NCI-H187 (cell line): ENCODE measurements at regions not wholly inside any gene's neighbourhood (a gene's known extent, or its start where the extent isn't known, plus 50 kb on each side); places are given as distances from the start of the nearest gene placed in this dataset.

Experiments
- DNase-seq, 2 experiments: peaks; one replicate each; lab custom pipeline; 2025; lab: John Stamatoyannopoulos, UW

DNA sequence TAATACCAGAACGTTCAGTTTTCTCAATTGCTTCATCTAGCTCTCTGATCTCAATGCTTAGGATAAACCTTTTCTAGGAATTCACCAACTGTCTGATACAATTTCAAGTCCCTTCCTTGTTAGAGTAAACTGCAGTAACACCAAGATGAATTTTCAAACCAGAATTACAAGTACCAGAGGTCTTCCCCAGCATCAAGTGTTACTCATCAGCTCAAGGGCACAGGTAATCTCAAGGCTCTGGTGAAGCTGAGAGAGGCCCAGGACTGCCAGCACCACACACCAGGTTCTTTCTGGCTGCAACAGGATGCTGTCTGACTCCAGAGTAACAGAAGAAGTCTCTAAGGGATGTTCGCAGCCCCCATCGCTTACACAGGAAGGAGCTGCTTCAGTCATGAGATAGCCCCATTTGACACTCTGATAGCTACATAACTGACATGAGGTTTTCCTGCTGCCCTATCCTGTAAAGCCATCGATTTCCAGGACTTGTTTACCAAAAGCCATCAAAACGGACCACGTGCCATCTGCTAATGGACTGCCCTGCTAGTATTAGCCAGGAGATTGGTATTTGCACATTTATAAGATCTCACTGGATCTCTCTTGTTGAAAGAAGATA is 549.4 kb downstream of the UTRN start:
- DNase-seq = no peak

DNA sequence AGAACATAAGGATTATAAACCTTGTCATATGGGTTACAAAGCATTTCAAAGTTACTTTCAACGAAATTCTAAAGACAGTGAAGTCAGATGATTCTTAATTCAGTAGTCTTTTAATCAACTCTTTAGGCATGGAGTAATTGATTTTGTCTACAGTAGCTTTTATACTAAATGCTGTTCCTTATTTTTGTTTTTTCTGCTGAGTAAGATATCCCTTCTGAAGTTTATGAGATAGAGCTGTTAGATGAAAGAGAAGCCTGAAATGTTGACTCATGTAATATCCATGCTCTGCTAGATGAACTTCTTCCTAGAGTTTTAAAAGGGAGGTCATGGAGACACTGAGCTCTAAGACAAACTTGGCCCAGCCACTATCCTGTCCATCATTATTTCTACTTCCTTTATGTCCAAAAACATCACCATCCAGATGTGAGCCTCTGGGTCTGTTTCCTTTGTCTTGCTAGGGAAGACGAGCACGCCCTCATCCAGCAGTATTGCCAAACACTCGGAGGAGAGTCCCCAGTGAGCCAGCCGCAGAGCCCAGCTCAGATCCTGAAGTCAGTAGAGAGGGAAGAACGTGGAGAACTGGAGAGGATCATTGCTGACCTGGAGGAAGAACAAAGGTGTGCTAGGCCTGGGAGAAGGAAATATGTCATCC is 550.3 kb downstream of the UTRN start:
- no peak for DNase-seq

GRCh38 chr6:144840619-144841018 is 555.5 kb downstream of the UTRN start:
- no peak for DNase-seq

- DNase-seq = no peak
Observed at GRCh38 chr6:144843701-144844100, 558.6 kb downstream of the UTRN start.

DNA sequence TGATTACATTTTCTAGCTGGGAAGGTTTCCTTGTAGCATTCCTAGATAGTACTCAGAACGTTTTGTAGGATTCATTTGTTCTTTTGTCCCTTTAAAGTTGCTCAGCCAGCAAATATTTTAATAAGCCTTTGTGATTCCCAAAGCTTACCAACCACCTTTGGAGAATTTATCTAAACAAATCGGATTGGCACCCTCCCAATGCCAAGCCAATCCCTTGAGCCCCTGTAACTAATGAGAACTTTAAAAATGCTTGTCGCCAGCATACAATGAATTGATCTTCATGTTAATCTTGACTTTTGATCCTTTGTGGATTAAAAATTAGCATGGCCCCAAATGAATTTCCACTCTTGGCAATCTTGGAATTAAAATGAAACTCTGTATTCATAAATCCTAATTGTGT is 559.5 kb downstream of the UTRN start:
- DNase-seq = no peak

GRCh38 chr6:144845186-144845585 is 560.1 kb downstream of the UTRN start:
- DNase-seq = no peak

DNA sequence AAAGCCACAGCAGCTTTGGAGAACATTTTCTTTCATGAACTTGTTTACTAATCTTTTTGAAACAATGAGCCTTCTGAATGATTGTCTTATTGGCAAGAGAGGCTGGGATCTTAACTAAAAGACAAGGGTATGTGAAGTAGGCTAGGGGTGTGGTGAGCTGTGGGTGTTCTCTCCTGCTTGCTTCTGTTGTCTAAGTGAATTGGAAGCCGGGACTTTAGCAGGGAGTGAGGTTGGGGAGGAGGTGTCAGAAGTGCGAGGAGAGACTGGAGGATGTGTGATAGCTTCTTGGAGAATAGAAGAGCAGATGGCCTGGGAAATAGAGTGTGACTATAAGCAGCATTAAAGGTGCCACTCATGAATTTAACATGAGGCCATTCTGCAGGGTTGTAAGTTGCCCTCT is 562.8 kb downstream of the UTRN start:
- DNase-seq = no peak

GRCh38 chr6:144849920-144850319 is 564.8 kb downstream of the UTRN start:
- no peak for DNase-seq

DNA sequence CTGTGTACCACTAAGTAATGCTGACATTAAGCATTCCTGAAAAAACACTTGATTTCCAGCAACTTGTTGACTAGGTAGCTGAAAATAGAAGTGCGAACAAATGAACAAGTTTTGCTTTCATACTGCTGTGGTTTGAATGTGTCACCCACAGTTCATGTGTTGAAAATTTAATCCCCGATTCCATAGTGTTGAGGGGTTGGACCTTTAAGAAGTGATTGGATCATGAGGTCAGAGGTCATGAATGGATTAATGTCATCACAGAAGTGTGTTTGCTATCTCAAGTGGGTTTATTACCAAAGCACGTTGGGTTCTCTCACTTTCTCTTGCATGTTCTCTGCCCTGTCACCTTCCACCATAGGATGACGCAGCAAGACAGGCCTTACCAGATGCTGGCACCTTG is 568.5 kb downstream of the UTRN start:
- no peak for DNase-seq

- no peak for DNase-seq
Observed at GRCh38 chr6:144854654-144855053, 569.5 kb downstream of the UTRN start.

DNA sequence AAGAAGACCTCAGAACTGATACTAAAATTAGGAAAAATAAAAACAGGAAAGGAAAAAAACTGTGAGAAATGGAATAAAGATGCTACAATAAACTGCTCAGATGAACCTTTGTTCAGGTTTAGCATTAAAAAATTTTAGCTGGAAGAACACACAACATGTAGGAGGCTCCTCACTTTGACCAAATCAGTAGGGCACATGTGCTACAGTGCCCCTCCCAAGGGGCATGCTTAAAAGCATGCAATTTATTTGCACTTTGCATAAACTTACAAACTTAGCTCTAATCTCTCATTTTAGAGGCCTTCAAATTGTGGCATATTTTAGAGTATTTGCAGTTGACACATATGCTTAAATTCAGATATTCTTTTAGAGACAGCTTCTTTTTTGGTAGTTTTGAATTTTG is 570.2 kb downstream of the UTRN start:
- no peak for DNase-seq

DNA sequence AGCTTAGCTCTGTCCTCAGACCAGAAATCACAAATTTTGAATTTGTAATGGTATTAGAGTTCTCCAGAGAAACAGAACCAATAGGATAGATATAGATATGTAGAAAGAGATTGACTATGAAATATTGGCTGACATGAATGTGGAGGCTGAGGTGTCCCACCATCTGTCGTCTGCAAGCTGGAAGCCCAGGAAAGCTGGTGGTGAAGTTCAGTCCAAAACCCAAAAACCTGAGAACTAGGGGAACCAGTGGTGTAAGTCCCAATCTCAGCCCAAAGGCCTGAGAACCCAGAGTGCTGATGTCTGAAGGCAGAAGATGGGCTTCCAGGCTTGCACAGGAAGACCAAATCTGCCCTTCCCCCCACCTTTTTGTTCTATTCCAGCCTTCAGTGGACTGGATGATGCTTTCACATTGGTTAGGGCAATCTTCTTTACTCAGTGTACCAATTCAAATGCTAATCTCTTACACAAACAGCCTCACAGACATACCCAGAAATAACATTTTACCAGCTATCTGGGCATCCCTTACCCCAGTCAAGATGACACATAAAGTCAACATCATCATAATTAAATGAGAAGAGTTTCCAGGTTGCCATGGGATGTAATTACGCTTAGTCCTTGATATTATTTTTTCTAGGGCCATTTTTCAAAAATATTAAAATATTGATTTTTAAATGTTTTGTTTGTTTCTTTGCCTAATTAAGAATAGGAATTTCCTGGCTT is 570.8 kb downstream of the UTRN start:
- DNase-seq = no peak

DNA sequence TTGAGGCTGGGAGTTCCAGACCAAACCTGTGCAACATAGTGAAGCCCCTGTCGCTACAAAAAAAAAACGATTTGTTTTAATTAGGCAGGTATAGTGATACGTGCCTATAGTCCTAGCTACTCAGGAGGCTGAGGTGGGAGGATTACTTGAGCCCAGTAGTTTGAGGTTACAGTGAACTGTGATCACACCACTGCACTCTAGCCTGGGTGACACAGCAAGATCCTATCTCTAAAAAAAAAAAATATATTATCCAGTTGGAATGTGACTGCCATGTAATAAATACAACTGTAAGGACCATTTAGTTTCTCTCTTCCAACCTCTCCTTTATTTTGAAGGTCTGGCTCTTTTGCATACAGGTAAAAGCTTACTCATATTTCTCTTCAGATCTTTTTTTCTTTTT is 571.5 kb downstream of the UTRN start:
- no peak for DNase-seq

GRCh38 chr6:144857086-144857485 is 572.0 kb downstream of the UTRN start:
- DNase-seq = no peak

- no peak for DNase-seq
Observed at GRCh38 chr6:144862769-144863168, 577.6 kb downstream of the UTRN start.

GRCh38 chr6:144867761-144868160 is 582.6 kb downstream of the UTRN start:
- DNase-seq = no peak

GRCh38 chr6:144870782-144871181 is 585.6 kb downstream of the UTRN start:
- DNase-seq = no peak

DNA sequence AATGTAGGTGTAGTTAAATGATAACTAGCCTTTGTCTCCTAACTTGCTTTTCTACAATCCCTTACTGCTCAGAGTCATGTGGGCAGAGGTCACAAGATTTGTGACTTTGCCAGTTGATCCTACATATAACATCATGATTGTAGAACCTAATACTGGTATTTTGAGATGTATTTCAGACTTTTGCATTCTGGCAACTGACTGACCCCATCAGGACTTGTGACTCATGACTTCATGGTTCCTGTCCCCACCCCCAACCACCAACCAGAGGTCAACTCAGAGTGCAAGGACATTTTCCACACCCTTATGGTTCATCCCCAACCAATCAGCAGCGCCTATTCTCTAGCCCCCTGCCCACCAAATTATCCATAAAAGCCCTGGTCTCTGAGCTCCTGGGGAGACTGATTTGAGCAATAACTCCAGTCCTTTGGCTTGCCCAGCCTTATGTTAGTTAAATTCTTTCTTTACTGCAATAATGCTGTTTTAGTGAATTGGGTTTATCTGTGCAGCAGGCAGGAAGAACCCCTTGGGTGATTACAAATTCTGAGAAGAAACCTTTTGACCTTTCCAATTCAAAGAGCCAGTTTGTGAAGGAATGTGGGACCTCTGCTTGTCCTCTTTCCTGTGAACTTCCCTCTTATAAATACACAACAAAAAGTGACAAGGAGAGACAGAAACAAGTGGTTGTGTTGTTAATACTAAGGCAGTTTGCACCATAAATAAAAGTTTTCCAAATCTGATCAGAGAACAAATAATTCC is 588.7 kb downstream of the UTRN start:
- no peak for DNase-seq

DNA sequence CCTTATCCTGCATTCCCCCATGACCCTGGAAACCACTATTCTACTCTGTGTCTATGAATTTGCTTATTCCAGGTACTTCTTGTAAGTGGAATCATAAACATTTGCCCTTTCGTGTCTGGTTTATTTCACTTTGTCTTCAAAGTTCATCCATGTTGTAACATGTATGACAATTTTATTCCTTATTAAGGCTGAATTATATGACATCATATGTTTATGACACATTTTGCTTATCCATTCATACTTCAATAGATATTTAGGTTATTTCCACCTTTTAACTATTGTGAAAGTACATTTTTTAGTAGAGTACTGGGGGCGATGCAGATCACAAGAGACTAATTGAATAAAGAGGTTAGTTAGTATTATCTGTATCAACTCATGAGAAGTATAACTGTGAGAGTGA is 591.6 kb downstream of the UTRN start:
- no peak for DNase-seq

- DNase-seq = no peak
Observed at GRCh38 chr6:144877118-144877517, 592.0 kb downstream of the UTRN start.

- DNase-seq = no peak
Observed at GRCh38 chr6:144878577-144878976, 593.4 kb downstream of the UTRN start.

DNA sequence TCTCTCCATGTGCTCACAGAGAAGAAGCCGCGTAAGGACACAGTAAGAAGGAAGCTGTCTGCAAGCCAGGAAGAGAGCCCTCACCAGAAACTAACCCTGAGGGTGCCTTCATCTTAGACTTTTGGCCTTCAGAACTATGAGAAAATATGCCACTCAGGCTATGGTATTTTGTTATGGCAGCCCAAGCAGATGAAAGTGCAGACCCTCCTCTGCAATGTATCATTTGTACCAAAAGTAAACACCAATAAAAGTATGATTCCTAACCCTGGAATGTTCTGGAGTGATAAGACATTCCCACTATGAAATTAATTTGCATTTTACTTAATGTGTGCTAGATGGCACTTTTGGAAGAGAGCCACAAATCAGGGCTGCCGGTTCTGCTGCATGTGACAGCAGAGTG is 594.3 kb downstream of the UTRN start:
- no peak for DNase-seq

- DNase-seq = no peak
Observed at GRCh38 chr6:144882425-144882824, 597.3 kb downstream of the UTRN start.
